SK-N-SH (cell line): ENCODE measurements at regions not wholly inside any gene's neighbourhood (a gene's known extent, or its start where the extent isn't known, plus 50 kb on each side); places are given as distances from the start of the nearest gene placed in this dataset.
"Not testable (repeated sequence)": the region's sequence is repeated elsewhere in the genome, so short reads cannot be mapped to it uniquely, and the experiment has no call there.

Experiments used
- CTCF ChIP-seq: fragments of 200-600 bp; sonication (generic); IDR thresholded peaks from 2 replicates; pipeline ENCODE4 v1.6.1; 2017; ENCODE audit warnings: antibody characterized with exemption, mild to moderate bottlenecking, moderate library complexity
- MAX ChIP-seq: IDR thresholded peaks from 2 replicates; pipeline ENCODE4 v1.4.0; 2012; ENCODE audit warnings: low read depth
- NFIC ChIP-seq: IDR thresholded peaks from 2 replicates; pipeline ENCODE4 v1.4.0; 2012; ENCODE audit warnings: borderline replicate concordance
- NRF1 ChIP-seq: IDR thresholded peaks from 2 replicates; pipeline ENCODE4 v1.6.1; 2012; ENCODE audit warnings: low read depth, mild to moderate bottlenecking, low read length
- USF2 ChIP-seq: fragments of 150-350 bp; IDR thresholded peaks from 2 replicates; pipeline ENCODE4 v1.6.1; 2017; ENCODE audit warnings: antibody characterized with exemption, low read length, low read depth, borderline replicate concordance

GRCh38 chr5:7309715-7310114, 86.2 kb upstream of the ADCY2 start:
- not testable (repeated sequence) for TF ChIP-seq NFIC, MAX, CTCF, USF2, NRF1
